HG02759 (cell line): ENCODE measurements at regions not wholly inside any gene's neighbourhood (a gene's known extent, or its start where the extent isn't known, plus 50 kb on each side); places are given as distances from the start of the nearest gene placed in this dataset.
"Not testable (repeated sequence)": the region's sequence is repeated elsewhere in the genome, so short reads cannot be mapped to it uniquely, and the experiment has no call there.

Experiments used
- ATAC-seq: cut with Tn5 transposase; IDR thresholded peaks from one replicate; pipeline ENCODE4 v1.9.1; 2021; ENCODE audit warnings: mild to moderate bottlenecking, moderate library complexity; ENCODE audit not compliant: unreplicated experiment

- no peak for ATAC-seq
These were observed 144.7 kb upstream of the ITM2A start for GRCh38 chrX:79511799-79512198.

GRCh38 chrX:79506001-79506400 lies 138.9 kb upstream of the ITM2A start:
- no peak for ATAC-seq

- ATAC-seq, result no peak
These were observed 115.6 kb upstream of the ITM2A start for GRCh38 chrX:79482686-79483085.

GRCh38 chrX:79477691-79478090 lies 110.6 kb upstream of the ITM2A start:
- ATAC-seq, result no peak

- no peak for ATAC-seq
These were observed 99.5 kb upstream of the ITM2A start for GRCh38 chrX:79466636-79467035.

- ATAC-seq, result no peak
These were observed 95.3 kb upstream of the ITM2A start for GRCh38 chrX:79462458-79462857.

- not testable (repeated sequence) for ATAC-seq
These were observed 89.5 kb upstream of the ITM2A start for GRCh38 chrX:79456593-79456992.

- no peak for ATAC-seq
These were observed 85.7 kb upstream of the ITM2A start for GRCh38 chrX:79452881-79453280.

- no peak for ATAC-seq
These were observed 77.6 kb upstream of the ITM2A start for GRCh38 chrX:79444694-79445210.

- no peak for ATAC-seq
These were observed 76.0 kb upstream of the ITM2A start for GRCh38 chrX:79443121-79443520.

- no peak for ATAC-seq
These were observed 73.2 kb upstream of the ITM2A start for GRCh38 chrX:79440336-79440735.
